HG02885 (cell line): ENCODE measurements at regions not wholly inside any gene's neighbourhood (a gene's known extent, or its start where the extent isn't known, plus 50 kb on each side); places are given as distances from the start of the nearest gene placed in this dataset.

ENCODE experiments used
- ATAC-seq: cut with Tn5 transposase; IDR thresholded peaks from one replicate; pipeline ENCODE4 v1.9.1; 2021; ENCODE audit warnings: mild to moderate bottlenecking; ENCODE audit not compliant: unreplicated experiment, poor library complexity

- no peak for ATAC-seq
Measured at GRCh38 chr4:23219779-23220408, 527.2 kb downstream of the GBA3 start.

GRCh38 chr4:23213198-23213597 lies 520.5 kb downstream of the GBA3 start:
- ATAC-seq: no peak

DNA sequence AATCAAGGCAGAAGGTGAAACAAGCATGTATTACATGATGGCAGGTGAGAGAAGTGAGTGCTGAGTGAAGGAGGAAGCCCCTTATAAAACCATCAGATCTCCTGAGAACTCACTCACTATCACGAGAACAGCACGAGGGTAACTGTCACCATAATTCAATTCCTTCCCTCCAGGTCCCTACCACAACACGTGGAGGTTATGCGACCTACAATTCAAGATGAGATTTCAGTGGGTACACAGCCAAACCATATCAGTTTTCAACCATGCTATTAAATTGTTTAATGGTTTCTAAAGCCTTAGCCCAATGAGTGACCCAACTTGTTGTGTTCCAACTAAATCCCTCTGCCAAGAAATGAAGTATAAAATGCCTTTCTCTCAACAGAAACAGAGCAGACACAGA lies 519.8 kb downstream of the GBA3 start:
- no peak for ATAC-seq

DNA sequence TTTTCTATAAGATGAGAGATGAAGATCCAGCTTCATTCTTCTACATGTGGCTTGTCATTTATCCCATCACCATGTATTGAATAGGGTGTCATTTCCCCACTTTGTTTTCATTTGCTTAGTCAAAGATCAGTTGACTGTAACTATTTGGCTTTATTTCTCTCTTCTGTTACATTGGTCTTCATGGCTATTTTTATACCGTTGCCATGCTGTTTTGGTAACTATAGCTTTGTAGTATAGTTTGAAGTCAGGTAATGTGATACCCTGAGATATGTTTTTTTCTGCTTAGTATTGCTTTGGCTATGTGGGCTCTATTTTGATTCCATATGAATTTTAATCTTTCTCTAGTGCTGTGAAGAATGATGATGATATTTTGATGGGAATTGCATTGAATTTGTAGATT lies 514.3 kb downstream of the GBA3 start:
- no peak for ATAC-seq

DNA sequence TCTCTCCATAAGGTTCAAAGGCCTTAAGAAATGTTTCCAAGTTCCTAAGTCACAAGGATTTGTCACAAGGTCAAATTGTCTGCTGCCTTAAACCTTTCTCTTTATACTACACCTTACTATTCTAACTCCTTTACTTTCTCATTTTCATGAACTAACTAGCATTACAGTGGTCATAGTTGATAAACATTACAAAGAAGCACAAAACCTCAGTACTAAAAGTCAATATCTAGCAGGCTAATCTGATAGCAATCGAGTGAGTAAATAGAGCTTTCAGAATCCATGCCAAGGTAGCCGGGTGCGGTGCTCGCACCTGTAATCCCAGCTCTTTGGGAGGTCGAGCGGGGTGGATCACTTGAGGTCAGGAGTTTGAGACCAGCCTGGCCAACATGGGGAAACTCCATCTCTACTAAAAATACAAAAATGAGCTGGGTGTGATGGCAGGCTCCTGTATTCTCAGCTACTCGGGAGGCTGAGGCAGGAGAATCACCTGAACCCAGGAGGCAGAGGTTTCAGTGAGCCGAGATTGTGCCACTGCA lies 510.0 kb downstream of the GBA3 start:
- no peak for ATAC-seq

DNA sequence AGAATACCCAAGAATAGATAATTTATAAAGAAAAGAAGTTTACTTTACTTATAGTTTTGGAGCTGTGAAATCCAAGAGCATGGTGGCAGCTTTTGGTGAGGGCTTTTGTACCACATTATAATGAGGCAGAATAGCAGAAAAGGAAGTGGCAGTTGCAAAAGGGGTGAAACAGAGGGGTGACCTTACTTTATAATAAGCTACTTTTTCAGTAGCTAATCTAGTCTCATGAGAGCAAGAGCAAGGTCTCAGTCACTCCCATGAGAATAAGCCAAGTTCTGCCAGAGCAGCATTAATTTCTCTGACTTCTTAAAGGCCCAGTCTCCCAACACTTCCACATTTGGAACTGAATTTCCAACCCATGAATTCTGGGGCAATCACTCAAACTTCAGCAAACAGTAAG lies 502.0 kb downstream of the GBA3 start:
- ATAC-seq: no peak

DNA sequence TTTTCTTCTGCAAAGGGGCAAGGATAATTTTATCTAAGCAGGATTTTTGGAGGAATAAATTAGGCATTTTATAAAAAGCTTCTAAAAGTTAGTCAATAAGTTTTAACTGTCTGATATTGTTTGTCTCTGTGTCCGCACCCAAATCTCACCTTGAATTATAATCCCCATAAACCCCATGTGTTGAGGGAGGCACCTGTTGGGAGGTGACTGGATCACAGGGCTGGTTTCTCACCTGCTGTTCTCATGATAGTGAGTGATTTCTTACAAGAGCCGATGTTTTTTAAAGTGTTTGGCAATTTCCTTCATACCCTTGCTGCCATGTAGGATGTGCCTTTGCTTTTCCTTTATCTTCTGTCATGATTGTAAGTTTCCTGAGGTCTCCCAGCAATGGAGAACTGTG lies 481.4 kb downstream of the GBA3 start:
- no peak for ATAC-seq

- no peak for ATAC-seq
Measured at GRCh38 chr4:23171976-23172375, 479.2 kb downstream of the GBA3 start.

- ATAC-seq: no peak
Measured at GRCh38 chr4:23169608-23170311, 477.0 kb downstream of the GBA3 start.

GRCh38 chr4:23166919-23167318 lies 474.2 kb downstream of the GBA3 start:
- ATAC-seq: no peak

DNA sequence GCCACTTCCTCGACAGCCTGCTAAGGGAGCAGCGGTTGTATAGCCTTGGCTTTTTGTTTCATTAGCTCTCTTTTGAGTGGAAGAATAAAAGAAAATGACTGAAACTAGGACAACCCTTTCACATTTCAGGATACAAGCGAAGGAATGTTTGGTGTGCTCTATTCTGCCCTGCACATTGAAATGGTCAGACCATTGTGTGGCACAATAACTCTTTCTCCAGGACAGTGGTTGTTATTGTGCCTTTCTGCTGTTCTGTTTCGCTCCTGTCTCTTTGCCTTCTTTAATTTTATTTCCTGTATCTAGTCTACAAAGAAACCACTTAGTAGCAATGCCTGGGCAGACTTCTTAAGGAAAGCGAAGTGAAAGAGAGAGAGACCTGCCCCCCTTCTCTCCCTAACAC lies 473.7 kb downstream of the GBA3 start:
- no peak for ATAC-seq

- ATAC-seq: no peak
Measured at GRCh38 chr4:23165669-23166068, 472.9 kb downstream of the GBA3 start.

DNA sequence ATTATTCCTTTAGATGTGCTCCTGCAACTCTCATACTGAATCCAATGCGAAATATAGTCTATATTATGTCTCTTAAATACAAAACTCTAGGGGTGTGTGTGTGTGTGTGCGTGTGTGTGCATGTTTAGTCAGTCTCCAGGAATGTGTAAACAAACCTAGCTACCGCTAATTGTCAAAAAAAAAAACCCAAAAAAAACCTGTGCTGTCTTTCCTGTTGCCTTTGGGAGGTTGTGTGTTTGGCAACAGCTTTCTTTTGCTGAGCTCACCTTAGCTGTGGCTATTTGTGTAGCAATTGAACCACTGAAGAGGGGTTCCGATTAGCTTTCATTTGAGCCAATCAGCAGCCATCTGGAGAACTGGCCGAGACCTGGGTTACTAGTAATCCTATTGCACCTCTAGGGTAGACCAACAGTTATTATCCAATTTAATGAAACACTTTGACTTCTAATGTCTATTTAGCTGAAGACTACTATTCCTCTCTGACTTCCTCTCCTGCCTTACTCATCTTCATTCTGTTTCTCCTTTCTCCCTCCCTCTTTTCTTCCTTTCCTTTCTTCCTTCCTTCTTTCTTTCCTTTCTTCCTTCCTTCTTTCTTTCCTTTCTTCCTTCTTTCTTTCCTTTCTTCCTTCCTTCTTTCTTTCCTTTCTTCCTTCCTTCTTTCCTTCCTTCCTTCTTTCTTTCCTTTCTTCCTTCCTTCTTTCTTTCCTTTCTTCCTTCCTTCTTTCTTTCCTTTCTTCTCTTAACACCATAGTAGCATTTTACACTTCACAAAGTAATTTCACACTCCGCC lies 471.1 kb downstream of the GBA3 start:
- no peak for ATAC-seq

- no peak for ATAC-seq
Measured at GRCh38 chr4:23162275-23162674, 469.5 kb downstream of the GBA3 start.

DNA sequence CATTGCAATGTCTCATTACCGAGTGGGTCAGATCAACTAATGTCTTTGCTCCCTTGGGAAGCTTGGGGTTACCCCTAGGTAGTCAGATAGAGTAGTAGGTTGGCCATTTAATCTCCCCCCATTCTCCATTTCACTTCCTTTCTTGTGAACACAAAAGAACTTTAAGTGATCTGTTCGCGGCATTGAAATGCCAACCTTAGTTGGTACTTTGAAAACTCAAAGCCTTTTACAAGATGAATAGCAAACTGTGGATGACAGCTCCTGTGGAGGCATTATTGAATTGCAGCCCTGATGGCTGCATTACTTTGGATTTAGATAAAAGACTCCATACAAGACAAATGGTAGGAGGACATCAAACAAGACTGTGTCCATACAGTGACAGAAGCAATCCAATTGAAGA lies 469.1 kb downstream of the GBA3 start:
- ATAC-seq: no peak

- ATAC-seq: no peak
Measured at GRCh38 chr4:23153076-23153475, 460.3 kb downstream of the GBA3 start.

- ATAC-seq: no peak
Measured at GRCh38 chr4:23149815-23150214, 457.1 kb downstream of the GBA3 start.

- ATAC-seq: no peak
Measured at GRCh38 chr4:23144707-23145106, 452.0 kb downstream of the GBA3 start.

GRCh38 chr4:23135792-23136645 lies 443.3 kb downstream of the GBA3 start:
- peak; percentile 87 for ATAC-seq

- ATAC-seq: no peak
Measured at GRCh38 chr4:23134331-23134730, 441.6 kb downstream of the GBA3 start.
